DMS 273 (cell line): ENCODE measurements at regions not wholly inside any gene's neighbourhood (a gene's known extent, or its start where the extent isn't known, plus 50 kb on each side); places are given as distances from the start of the nearest gene placed in this dataset.
"Not testable (repeated sequence)": the region's sequence is repeated elsewhere in the genome, so short reads cannot be mapped to it uniquely, and the experiment has no call there.

Experiments
- DNase-seq: peaks from one replicate; lab custom pipeline; 2025; ENCODE audit not compliant: unreplicated experiment; lab: John Stamatoyannopoulos, UW

DNA sequence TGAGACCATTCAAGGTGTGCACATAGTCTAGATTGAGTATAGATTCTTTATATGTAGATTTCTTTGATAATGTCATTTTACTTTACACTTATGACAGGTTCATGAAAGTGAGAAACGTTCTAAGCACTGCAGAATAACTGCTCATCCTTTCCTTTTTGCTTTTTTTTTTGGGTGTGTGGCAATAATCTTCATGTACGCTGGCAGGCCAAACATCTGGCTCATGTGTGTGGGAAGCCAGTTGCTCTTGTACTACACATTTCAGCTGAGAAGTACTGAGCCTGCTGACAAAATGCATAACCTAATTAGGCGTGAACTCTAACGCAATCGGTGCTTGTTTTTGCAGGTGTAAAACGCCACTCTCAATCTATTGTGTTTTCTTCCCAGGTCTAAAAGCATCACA, 350.8 kb upstream of the KAZN start:
- no peak for DNase-seq

DNA sequence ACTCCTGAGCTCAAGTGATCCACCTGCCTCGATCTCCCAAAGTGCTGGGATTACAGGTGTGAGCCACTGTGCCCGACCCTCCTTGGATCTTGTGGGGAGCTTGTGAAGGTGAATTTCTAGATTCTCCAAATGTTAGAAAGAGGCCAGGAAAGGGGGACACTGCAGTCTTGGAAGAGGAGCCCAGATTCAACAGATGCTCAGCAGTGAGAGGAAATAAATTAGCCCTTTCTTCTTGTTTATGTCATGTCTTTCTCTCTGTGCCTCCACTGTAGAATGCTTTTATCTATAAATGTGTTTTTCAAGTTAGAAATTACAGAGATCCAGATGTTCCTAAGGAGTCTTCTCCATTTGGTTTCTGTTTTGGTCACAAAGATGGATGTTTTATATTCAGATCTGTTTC, 346.6 kb upstream of the KAZN start:
- no peak for DNase-seq

DNA sequence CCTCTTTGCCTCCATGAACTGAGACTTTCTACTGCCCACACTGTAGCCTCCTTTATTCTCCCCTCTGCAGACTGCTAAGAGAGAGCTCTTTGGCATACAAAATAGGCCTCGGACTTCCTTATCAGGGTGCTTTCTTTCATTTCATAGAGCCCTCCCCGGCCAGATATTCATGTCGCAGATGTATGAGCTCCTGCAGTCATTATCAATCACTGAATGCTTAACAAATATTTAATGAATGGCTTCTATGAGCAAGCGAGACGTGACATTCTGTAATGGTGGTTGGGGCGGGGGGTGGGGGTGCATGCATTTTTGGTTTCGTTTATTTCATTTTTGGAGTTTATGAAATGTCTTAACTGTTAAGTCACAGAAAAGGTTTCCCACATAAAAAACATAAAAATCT, 344.8 kb upstream of the KAZN start:
- no peak for DNase-seq

DNA sequence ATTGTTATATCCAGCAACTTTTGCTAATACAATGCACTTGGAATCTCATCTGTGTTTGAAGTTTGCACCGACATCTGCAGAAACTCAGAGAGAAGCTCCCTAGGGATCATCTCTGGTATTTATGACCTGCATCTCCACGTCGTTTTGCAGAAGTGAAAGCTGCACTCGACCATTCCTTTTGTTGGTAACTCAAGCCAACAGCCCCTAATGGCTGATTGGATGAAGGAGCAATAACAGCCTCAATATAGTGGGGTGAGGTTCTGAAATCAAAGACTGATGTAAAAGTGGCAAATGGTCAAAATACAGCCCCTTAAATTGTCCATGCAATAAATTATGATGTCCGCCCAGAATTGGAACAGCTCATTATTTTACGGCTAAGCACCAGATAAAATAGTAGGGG, 344.2 kb upstream of the KAZN start:
- DNase-seq: peak; percentile 43

DNA sequence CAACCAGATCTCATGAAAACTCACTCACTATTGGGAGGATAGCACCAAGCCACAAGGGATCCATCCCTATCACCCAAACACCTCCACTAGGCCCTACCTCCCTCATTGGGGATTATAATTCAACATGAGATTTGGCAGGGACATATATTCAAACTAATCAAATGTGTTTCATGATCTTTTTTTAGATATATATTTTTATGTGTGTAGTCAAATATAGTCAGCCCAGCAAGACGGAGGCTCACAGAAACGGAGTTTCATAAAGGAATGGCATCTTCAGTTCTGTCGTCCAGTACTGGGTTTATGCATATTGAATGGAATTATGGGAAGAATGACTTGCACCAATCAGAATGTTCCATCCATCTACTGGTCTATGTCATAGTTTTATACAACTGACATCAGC, 343.3 kb upstream of the KAZN start:
- DNase-seq: no peak

DNA sequence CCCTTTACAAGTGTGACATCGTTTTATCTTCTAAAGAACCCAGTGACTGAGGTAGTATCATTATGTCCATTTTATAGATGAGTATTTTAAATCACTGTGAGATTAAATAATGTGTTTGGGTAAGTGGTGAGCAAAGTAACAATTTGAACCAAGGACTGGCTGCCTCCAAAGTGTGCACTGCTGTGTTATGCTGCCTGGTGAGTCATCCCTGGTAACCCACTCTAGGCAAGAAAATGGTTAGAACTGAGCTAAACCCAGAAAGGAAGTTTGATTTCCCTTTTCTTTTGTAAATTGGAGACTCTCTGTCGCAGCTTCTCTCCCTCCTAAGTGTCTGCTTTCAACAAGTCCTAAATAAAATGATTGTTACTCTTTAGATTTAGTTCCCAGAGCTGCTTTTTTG, 342.8 kb upstream of the KAZN start:
- DNase-seq: no peak

DNA sequence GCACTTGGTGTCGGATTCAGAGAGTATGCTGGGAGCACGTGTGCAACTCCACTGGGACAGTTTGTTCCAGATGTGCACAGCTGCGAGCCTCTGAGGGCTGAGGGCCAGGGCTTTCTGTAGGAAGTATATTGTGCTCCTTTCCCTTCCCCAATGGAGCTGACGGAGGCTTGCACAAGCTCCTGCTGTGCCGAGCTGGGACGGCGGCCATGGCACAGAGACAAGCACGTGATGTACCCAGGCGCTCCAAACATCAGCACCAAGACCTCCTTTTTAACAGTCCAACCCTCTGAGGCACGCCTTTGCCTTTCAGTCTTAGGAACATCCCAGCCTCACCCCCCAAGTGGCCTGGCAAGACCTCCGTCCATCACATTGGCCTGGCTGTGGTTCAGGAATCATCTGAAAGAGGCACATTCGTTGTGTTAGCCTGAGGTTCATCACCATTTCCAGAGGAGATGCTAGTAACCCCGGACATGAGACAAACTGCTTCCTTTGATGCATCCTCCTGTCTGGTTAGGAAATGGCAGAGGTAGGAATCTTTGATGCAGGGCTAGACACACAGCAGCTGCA, 339.2 kb upstream of the KAZN start:
- DNase-seq: no peak

DNA sequence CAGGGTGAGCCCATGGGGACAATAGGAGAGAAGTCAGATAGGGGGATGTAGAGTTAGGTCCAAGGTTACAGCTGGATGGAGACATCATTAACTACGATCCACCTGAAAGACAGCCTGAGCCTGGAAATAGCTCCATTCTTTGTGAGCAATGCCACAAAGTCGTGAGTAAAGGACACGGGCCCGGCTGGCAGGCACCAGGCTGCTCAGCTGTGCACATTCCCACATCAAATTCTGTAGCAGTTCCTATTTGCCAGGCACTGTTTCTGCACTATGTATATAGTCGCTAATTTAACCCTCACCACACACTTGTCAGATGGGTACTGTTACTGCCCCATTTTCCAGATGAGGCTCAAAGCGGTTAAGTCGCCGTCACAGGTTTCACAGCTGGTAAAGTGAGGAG, 338.0 kb upstream of the KAZN start:
- DNase-seq: no peak

DNA sequence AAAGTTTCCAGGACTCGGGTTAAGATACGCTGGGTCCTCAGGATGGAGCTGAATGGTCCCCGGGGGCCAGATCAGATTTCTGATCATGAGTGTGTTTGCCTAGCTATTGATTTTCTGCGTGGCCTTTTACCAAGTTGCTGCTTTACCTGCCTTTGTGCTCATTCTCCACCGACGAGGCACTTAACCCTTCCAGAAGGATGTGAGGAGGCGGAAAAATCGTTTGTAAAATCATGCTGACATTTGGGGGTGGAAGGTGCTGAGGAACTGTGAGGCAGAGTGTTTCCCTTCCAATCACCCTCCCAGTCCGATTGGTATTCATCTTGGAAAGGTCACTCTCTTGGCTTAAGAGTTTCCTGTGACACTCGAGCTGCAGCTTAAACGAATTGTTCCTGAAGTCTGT, 337.1 kb upstream of the KAZN start:
- no peak for DNase-seq

DNA sequence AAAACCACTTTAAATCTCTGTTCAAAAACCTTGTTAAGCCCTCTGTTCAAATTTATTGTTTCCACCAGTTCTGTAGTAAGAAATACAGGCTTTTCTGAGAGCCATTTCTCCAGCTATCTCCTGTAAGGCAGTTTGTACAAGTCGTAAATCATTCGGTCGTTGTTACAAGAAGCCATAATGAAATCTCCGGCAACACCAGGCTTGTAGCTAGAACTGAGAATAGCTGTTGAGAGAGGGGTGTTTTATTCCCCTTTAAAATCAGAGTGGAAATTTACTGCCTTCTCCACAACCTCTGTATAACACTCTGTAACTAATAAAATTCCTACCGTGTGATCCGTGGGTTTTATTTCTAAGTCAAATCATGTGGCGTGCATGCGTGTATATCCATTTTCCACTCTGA, 335.8 kb upstream of the KAZN start:
- DNase-seq: peak; percentile 26

DNA sequence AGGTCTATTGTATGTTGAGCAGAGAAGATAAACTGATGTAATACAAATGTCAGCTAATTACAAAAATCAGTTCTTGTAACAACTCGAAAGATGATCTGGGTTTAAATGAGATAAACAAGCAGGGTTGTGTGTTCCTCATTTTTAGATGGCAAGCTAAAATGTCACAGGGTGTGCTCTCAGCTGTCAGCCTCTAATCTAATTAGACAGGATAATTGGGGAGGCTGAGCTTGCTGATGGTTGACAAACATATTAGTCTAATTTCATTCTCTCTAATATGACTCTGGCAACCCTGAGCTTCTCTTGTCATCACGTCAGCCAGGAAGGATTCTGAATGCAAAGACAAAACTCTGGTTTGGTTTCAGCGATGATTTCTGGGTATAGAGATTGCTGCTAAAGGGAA, 335.3 kb upstream of the KAZN start:
- DNase-seq: peak; percentile 68

DNA sequence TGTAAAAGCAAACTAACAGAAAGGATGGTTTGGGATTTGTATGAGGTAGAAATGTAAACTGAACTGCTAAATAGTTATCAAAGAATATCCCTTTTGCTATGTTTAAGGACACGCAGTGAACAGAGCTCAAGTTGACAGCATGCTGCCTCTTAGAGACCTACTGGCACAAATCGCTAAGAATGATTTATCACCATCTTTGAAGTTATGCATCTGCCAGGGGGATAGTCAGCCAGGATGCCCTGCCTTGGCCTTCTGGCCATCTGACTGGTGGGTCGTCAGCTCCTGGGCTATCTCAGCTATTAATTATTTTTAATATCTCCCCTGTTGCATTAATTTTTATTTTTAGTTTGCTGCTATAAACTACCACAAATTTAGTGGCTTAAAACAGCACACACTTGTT, 334.8 kb upstream of the KAZN start:
- DNase-seq: peak; percentile 88

DNA sequence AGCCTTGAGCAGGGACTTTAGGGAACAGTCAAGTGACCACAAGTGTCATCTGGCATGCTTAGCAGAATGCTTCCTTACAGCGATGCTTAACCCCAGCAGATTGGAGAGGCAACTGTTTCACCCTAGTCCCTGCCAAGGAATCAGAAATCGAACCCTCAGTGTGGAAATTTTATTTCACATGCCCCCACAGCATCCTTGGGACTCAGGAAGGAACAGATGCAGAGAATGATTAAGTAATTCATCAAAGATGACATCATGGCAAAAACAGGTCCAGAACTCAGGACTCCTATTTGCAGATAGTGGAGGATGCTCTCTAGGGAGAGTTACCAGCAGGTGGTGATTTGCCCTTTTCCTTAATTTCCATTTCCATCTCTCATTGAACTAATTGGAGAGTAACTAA, 333.0 kb upstream of the KAZN start:
- peak; percentile 92 for DNase-seq

DNA sequence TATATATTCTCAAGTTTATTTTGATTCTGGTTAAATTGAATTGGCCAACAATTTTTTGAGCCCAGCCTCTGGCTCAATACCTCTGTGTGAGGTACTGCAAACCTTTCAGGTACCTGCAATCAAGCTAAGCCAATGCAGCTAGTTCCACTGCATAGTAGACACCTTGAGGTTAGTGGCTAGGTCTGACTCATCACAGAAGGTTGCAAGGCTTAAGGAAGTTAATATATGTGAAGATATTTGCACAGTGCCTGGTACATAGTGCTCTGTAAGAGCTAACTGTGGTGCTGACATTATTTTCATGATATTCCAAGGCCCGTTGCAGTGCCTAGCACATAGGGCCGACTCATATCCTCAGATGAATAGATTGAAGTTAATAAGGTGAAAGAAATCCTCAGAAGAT, 330.5 kb upstream of the KAZN start:
- no peak for DNase-seq

DNA sequence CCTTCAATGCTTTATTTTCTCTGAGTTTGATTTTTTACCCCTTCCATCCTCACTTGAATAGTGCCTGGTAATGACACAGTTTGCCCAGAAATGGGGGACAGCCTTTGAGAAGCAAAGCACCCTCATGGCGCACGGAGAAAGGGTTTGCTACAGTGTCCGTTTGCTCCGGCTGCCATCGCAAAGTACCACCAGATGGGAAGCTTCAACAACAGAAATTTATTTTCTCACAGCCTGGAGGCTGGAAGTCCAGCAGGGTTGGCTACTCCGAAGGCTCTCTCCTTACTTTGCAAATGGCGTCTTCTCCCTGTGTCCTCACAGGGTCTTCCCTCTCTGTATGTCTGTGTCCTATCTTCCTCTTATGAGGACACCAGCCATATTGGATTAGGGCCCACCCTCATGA, 327.7 kb upstream of the KAZN start:
- no peak for DNase-seq

DNA sequence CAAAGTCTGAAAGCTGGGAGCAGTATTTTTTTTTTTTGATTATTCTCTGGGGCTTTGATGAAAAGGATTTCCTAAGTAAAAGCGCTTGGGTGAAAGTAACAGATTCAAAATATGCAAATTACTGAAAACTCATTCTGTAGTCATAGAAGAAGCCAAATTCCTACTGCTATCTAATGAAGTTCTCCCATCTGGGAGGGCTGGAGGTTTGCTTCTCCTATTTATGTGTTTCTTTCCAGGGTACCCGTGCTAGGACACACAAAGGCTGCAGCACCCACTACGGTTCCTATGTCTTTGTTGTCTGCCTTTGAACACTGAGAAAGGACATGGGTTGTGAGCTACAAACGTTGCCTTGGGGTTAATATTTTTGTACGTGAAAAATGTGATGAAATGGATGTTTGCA, 324.7 kb upstream of the KAZN start:
- DNase-seq: no peak

DNA sequence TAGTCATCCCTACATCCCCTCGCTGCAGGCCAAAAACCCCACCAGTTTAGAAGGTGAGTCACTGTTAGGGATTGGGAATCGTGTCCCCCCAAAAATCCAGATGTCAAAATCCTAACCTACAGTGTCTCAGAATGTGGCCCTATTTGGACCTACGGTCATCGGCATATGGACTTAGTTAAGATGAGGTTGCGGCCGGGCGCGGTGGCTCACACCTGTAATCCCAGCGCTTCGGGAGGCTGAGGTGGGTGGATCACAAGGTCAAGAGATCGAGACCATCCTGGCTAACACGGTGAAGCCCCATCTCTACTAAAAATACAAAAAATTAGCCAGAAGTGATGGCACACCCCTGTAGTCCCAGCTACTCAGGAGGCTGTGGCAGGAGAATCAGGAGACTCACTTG, 318.6 kb upstream of the KAZN start:
- DNase-seq: not testable (repeated sequence)

DNA sequence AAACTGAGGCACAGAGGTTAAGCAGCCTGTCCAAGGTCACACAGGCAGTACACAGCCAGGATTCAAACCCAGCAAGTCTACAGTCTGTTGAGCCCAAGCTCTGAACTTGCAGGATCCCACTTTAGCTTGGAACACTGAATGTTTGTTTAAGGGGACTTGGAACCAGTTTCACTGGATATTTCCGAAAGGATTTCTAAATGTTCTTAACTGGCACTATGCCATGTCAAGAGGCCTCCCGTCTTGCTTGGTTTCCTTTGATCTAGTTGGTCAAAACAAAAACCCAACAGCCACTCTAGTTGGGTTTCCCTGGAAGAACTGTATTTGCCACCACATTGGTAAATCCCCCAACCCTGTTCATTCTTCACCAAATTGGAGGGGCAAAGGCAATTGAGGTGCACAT, 317.6 kb upstream of the KAZN start:
- peak; percentile 24 for DNase-seq

DNA sequence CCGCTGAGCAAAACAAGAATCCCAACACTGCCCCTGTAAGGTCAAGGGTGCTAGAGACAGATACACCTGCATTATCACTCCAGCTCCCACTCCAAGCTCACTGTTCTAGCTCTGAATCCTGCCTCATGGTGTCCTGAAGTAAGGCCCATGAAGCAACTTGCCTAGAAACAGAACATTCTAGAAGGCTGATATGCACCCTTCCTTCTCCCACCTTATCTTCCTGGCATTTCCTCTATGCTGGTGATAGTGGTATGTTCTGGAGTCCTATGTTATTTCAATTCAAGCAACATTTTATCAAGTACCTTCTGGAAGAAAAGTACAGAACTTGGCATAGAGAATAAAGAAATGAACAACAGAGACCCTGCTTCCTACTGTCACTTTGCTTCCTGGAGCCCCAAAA, 317.1 kb upstream of the KAZN start:
- DNase-seq: no peak

DNA sequence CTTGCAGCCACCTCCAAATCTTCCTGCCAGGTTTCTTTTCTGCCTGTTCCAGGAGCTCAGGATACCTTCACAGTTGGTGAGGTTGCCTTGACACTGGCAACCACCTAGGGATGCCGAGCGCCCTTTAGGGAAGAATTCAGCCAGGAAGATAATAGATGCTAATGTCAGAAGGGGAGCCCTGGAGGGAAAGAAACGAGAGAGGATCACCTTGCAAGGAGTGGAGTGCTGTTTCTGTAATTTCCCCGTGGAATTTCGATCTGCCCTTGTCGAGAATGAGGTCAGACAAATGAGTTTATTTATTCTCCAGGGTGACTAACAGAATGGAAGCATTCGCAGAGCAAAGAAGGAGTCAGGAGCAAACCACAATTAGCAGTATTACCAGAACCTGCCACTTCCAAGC, 315.8 kb upstream of the KAZN start:
- DNase-seq: no peak

DNA sequence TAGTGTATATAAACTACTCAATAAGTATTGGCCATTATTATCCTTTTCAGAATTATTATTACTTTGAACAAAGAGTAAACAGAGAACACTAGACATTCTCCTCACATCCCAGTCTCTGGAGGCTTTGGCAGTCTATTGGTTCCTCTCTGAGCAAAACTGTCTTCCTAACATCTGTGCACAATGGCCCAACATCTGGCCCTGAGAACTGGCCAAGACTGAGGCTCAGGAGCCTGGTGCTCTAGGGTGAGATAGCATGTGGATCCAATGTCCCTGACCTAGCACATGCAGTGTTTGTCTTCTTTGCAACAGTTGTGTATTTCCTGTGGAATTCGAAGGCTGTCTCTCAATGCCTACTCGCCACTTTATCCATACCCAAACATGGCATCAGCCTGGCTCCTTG, 313.2 kb upstream of the KAZN start:
- DNase-seq: no peak

DNA sequence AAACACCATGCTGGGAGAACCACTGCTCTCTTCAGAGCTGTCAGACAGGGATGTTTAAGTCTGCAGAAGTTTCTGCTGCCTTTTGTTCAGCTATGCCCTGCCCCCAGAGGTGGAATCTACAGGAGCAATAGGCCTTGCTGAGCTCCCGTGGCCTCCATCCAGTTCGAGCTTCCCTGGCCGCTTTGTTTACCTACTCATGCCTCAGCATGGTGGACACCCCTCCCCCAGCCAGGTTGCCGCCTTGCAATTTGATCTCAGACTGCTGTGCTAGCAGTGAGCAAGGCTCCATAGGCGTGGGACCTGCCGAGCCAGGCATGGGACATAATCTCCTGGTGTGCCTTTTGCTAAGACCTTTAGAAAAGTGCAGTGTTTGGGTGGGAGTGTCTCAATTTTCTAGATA, 307.3 kb upstream of the KAZN start:
- peak; percentile 56 for DNase-seq

DNA sequence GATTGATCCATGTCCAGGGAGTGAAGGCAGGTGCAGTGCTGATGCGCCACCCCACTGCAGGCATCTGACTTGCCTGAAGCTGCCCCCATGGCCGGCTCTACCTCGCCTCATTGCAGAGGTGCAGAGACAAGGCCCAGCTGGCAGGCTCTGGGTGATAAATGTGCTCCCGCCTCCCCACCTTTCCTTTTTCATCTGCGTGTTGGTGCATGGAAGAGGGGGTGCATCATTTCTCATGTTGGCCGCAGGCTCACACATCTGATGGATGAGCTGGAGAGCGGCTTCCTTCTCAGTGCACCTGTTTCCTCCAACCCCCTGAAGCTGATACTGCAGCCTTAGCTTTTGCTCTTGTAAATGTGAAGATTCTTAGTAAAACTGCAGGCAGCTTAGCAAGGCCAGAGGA, 306.0 kb upstream of the KAZN start:
- no peak for DNase-seq

DNA sequence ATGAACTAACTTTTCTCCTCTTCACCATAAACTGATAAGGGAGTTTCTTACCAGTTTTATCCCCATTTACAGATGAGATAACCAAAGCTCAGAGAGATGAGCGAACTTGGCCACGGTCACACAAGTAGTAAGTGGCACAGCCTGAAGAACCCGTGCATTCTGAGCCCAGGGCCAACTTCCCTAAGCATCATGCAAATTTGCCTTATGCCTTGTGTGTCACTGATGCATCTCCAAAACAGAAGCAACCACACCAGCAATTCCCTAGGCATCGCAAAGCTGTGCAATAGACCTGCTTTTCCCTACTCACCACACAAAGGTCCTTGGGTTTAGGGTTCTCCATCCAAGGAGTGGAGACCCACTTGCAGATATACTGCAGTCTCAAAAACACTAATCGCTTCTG, 304.5 kb upstream of the KAZN start:
- DNase-seq: no peak
